ENCODE measurements at regions not wholly inside any gene's neighbourhood (a gene's known extent, or its start where the extent isn't known, plus 50 kb on each side); places are given as distances from the start of the nearest gene placed in this dataset.

DNA sequence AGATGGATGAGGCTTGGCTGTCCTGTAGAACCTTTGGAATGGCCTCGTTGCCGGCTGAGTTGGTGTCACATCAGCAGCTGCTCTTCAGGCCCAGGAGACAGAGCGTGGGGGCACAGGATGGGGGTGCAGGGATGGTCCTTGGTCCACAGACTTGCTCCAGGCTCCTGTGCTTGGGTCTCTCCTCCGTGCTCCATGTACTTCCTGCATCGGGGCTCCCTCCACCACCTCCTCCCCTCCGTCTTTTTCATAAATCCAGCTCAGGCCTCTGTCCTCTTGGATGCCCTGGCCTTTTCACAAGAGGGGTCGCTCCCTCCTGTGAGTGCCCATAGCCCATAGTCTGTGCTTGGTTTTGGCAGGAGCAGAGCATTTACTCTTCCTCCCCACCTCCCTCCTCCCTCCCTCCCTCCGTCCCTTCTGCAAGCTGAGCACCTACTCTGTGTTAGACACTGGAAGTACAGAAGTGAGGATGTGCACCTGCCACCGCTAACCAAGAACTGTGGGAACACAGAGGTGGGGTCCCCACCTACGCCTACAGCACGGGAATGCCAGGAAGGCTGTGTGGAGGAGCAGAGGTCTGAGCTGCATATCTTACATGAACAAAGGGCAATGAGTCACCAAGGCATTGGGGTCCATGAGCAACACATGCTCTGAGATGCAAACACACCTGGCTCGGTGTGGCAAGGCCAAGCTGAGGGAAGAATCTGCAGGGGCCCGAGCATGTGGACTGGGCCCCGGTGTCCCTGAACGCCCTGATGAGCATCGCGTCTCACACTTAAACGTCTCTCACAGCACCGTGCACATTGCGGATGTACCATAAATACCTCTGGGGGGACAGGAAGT, 458.7 kb upstream of the HS6ST1 start:
- TF ChIP-seq, protein P1, sequence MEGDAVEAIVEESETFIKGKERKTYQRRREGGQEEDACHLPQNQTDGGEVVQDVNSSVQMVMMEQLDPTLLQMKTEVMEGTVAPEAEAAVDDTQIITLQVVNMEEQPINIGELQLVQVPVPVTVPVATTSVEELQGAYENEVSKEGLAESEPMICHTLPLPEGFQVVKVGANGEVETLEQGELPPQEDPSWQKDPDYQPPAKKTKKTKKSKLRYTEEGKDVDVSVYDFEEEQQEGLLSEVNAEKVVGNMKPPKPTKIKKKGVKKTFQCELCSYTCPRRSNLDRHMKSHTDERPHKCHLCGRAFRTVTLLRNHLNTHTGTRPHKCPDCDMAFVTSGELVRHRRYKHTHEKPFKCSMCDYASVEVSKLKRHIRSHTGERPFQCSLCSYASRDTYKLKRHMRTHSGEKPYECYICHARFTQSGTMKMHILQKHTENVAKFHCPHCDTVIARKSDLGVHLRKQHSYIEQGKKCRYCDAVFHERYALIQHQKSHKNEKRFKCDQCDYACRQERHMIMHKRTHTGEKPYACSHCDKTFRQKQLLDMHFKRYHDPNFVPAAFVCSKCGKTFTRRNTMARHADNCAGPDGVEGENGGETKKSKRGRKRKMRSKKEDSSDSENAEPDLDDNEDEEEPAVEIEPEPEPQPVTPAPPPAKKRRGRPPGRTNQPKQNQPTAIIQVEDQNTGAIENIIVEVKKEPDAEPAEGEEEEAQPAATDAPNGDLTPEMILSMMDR (IDR thresholded peaks at IDR 0.05; ENCODE audit: low read length): no peak
- TF ChIP-seq EZH2 (optimal IDR thresholded peaks at IDR 0.05; ENCODE audit: low read depth, low read length) (no peak), EZH2phosphoT487 (IDR thresholded peaks at IDR 0.05; ENCODE audit: low read length) (no peak)
